HepG2 (cell line): ENCODE measurements at regions not wholly inside any gene's neighbourhood (a gene's known extent, or its start where the extent isn't known, plus 50 kb on each side); places are given as distances from the start of the nearest gene placed in this dataset.

ENCODE experiments used
- BCL6 ChIP-seq: IDR thresholded peaks from 2 replicates; pipeline ENCODE4 v1.6.1; 2016; ENCODE audit warnings: missing genetic modification reagents, missing compliant biosample characterization
- CERS6 ChIP-seq: sonication (generic); formaldehyde crosslinking; IDR thresholded peaks from 2 replicates; pipeline ENCODE4 v1.5.0; 2020; ENCODE audit warnings: missing genetic modification reagents
- ERF ChIP-seq: IDR thresholded peaks from 2 replicates; pipeline ENCODE4 v1.6.1; 2018; ENCODE audit warnings: missing biosample characterization, missing genetic modification reagents
- FUBP1 ChIP-seq: sonication (generic); formaldehyde crosslinking; IDR thresholded peaks from 2 replicates; pipeline ENCODE4 v1.5.1; 2020; ENCODE audit warnings: missing genetic modification reagents, mild to moderate bottlenecking, borderline replicate concordance
- JARID2 ChIP-seq: sonication (generic); formaldehyde crosslinking; IDR thresholded peaks from 2 replicates; pipeline ENCODE4 v1.8.1; 2023; ENCODE audit warnings: missing genetic modification reagents, inconsistent platforms; ENCODE audit not compliant: insufficient replicate concordance
- KAT2B ChIP-seq: fragments of 150-350 bp; IDR thresholded peaks from 2 replicates; pipeline ENCODE4 v1.6.1; 2014; ENCODE audit warnings: low read depth, low read length, borderline replicate concordance
- MIER2 ChIP-seq: IDR thresholded peaks from 2 replicates; pipeline ENCODE4 v1.6.1; 2016; ENCODE audit warnings: missing biosample characterization, missing genetic modification reagents
- NFRKB ChIP-seq: fragments of 450-650 bp; IDR thresholded peaks from 2 replicates; pipeline ENCODE4 v1.6.1; 2017
- POLR2A ChIP-seq, 2 experiments: IDR thresholded peaks; 2 replicates each; pipeline ENCODE4 v1.6.1; 2011; ENCODE audit warnings: low read depth in 2 of 2, low read length in 2 of 2, mild to moderate bottlenecking in 1 of 2, moderate library complexity in 1 of 2; ENCODE audit not compliant: insufficient read depth in 1 of 2
- POLR2AphosphoS2 ChIP-seq: IDR thresholded peaks from 2 replicates; pipeline ENCODE4 v1.6.1; 2011; ENCODE audit warnings: low read depth, low read length, improper control_type of control experiment
- RBAK ChIP-seq: sonication (generic); formaldehyde crosslinking; IDR thresholded peaks from 2 replicates; pipeline ENCODE4 v1.5.1; 2020; ENCODE audit warnings: mild to moderate bottlenecking, missing genetic modification reagents
- RXRB ChIP-seq: IDR thresholded peaks from 2 replicates; pipeline ENCODE4 v1.6.1; 2016; ENCODE audit warnings: borderline replicate concordance, missing genetic modification reagents, missing compliant biosample characterization
- SRSF9 ChIP-seq: fragments of 200-400 bp; formaldehyde crosslinking; IDR thresholded peaks from 2 replicates; pipeline ENCODE4 v1.6.1; 2018; ENCODE audit warnings: borderline replicate concordance, mild to moderate bottlenecking, low read depth, low read length; ENCODE audit not compliant: insufficient read depth, poor library complexity, severe bottlenecking
- TEAD2 ChIP-seq: sonication (generic); formaldehyde crosslinking; IDR thresholded peaks from 2 replicates; pipeline ENCODE4 v1.9.0; 2021; ENCODE audit warnings: missing genetic modification reagents
- YEATS2 ChIP-seq: sonication (generic); formaldehyde crosslinking; IDR thresholded peaks from 2 replicates; pipeline ENCODE4 v1.4.0; 2020; ENCODE audit warnings: missing genetic modification reagents, borderline replicate concordance
- ZBTB3 ChIP-seq: sonication (generic); formaldehyde crosslinking; IDR thresholded peaks from 2 replicates; pipeline ENCODE4 v1.4.0; 2020; ENCODE audit warnings: low read depth, mild to moderate bottlenecking, moderate library complexity, missing genetic modification reagents, borderline replicate concordance
- ZNF256 ChIP-seq: sonication (generic); formaldehyde crosslinking; conservative IDR thresholded peaks from 2 replicates; pipeline ENCODE4 v1.4.0; 2020; ENCODE audit warnings: missing genetic modification reagents
- ZNF331 ChIP-seq: sonication (generic); formaldehyde crosslinking; IDR thresholded peaks from 2 replicates; pipeline ENCODE4 v1.4.0; 2020; ENCODE audit warnings: missing genetic modification reagents
- ZNF335 ChIP-seq: sonication (generic); formaldehyde crosslinking; IDR thresholded peaks from 2 replicates; pipeline ENCODE4 v1.4.0; 2020; ENCODE audit warnings: missing genetic modification reagents
- ZNF441 ChIP-seq: sonication (generic); formaldehyde crosslinking; IDR thresholded peaks from 2 replicates; pipeline ENCODE4 v1.7.0; 2021; ENCODE audit warnings: missing genetic modification reagents, borderline replicate concordance
- ZNF543 ChIP-seq: sonication (generic); formaldehyde crosslinking; IDR thresholded peaks from 2 replicates; pipeline ENCODE4 v1.4.0; 2020; ENCODE audit warnings: mild to moderate bottlenecking, missing genetic modification reagents
- ZNF709 ChIP-seq: sonication (generic); formaldehyde crosslinking; IDR thresholded peaks from 2 replicates; pipeline ENCODE4 v1.5.0; 2020; ENCODE audit warnings: mild to moderate bottlenecking, missing genetic modification reagents
- ZNF883 ChIP-seq: sonication (generic); formaldehyde crosslinking; IDR thresholded peaks from 2 replicates; pipeline ENCODE4 v1.5.1; 2020; ENCODE audit warnings: mild to moderate bottlenecking, missing genetic modification reagents; ENCODE audit errors: not compliant biosample characterization
- TF ChIP-seq, protein P1 (sequence below): sonication (generic); formaldehyde crosslinking; IDR thresholded peaks from 2 replicates; pipeline ENCODE4 v1.5.1; 2020; ENCODE audit warnings: missing genetic modification reagents, mild to moderate bottlenecking, borderline replicate concordance
- TF ChIP-seq, protein P2 (sequence below): sonication (generic); formaldehyde crosslinking; IDR thresholded peaks from 2 replicates; pipeline ENCODE4 v1.4.0; 2020; ENCODE audit warnings: mild to moderate bottlenecking, low read depth, missing genetic modification reagents
- TF ChIP-seq, protein P3 (sequence below): sonication (generic); formaldehyde crosslinking; IDR thresholded peaks from 2 replicates; pipeline ENCODE4 v1.8.1; 2023; ENCODE audit warnings: mild to moderate bottlenecking, inconsistent platforms, moderate library complexity, missing genetic modification reagents, borderline replicate concordance

DNA sequence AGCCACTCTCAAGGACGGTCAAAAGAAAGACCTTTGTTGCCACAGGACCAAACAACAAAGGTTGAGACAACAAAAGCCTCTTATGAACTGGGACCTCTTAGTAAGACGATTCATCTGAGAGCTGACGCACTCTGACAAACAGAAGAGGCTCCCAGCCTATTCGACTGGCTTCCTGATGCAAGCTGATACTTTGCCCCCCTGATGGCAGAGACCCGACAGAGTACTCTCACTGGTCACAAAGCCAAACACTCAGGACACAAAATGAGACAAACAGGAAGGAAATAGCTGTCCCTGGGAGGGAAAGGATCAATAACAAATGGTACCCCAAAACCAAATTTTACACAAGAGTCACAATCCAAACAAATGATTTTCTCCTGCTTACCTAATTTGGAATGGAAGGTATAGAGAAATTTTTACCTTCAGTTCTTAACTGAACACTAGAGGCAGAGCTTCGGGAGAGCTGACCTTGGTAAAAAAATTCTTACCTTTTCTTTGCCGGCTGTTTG, 75.2 kb upstream of the PLAC8 start (continued):
- TF ChIP-seq TEAD2 (CRISPR knock-in tag) (no peak), SRSF9 (no peak), POLR2A (IDR thresholded peaks at IDR 0.05; ENCODE audit: insufficient read depth in 1 of 2, low read depth in 2 of 2, low read length in 2 of 2) (no peak), ZBTB3 (CRISPR knock-in tag) (no peak), YEATS2 (CRISPR knock-in tag) (no peak), RXRB (CRISPR knock-in tag) (peak; percentile 60; the same call in 1 of the 2 replicates), ZNF543 (CRISPR knock-in tag) (peak; percentile 71; the same call in 1 of the 2 replicates), ZNF883 (no peak), ZNF335 (no peak), ERF (CRISPR knock-in tag) (0 out of 2 replicates have a peak, but pooled peaks have one; percentile 39), ZNF441 (CRISPR knock-in tag) (no peak), JARID2 (CRISPR knock-in tag) (no peak), BCL6 (no peak), RBAK (CRISPR knock-in tag) (no peak), CERS6 (no peak), NFRKB (no peak), ZNF331 (CRISPR knock-in tag) (peak; percentile 94), POLR2AphosphoS2 (no peak), FUBP1 (CRISPR knock-in tag) (no peak), KAT2B (no peak), ZNF256 (CRISPR knock-in tag) (no peak), ZNF709 (CRISPR knock-in tag) (no peak), MIER2 (CRISPR knock-in tag) (no peak)
- TF ChIP-seq, protein P1, sequence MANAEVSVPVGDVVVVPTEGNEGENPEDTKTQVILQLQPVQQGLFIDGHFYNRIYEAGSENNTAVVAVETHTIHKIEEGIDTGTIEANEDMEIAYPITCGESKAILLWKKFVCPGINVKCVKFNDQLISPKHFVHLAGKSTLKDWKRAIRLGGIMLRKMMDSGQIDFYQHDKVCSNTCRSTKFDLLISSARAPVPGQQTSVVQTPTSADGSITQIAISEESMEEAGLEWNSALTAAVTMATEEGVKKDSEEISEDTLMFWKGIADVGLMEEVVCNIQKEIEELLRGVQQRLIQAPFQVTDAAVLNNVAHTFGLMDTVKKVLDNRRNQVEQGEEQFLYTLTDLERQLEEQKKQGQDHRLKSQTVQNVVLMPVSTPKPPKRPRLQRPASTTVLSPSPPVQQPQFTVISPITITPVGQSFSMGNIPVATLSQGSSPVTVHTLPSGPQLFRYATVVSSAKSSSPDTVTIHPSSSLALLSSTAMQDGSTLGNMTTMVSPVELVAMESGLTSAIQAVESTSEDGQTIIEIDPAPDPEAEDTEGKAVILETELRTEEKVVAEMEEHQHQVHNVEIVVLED (CRISPR knock-in tag), result no peak
- TF ChIP-seq, protein P2, sequence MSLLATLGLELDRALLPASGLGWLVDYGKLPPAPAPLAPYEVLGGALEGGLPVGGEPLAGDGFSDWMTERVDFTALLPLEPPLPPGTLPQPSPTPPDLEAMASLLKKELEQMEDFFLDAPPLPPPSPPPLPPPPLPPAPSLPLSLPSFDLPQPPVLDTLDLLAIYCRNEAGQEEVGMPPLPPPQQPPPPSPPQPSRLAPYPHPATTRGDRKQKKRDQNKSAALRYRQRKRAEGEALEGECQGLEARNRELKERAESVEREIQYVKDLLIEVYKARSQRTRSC (CRISPR knock-in tag), result no peak
- TF ChIP-seq, protein P3, sequence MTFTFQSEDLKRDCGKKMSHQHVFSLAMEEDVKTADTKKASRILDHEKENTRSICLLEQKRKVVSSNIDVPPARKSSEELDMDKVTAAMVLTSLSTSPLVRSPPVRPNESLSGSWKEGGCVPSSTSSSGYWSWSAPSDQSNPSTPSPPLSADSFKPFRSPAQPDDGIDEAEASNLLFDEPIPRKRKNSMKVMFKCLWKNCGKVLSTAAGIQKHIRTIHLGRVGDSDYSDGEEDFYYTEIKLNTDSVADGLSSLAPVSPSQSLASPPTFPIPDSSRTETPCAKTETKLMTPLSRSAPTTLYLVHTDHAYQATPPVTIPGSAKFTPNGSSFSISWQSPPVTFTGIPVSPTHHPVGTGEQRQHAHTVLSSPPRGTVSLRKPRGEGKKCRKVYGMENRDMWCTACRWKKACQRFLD (CRISPR knock-in tag), result no peak
